ENCODE measurements at regions not wholly inside any gene's neighbourhood (a gene's known extent, or its start where the extent isn't known, plus 50 kb on each side); places are given as distances from the start of the nearest gene placed in this dataset.

GRCh38 chr2:234823196-234823876 lies 128.5 kb upstream of the SH3BP4 start:
- no peak for TF ChIP-seq CTCF (IDR thresholded peaks at IDR 0.05; ENCODE audit: borderline replicate concordance, extremely low read depth, low read length, poor library complexity, severe bottlenecking)
- no peak for TF ChIP-seq EZH2 (IDR thresholded peaks at IDR 0.05; ENCODE audit: borderline replicate concordance, low read depth, low read length, severe bottlenecking)

Measured in DND-41 (cell line).